ENCODE measurements at regions not wholly inside any gene's neighbourhood (a gene's known extent, or its start where the extent isn't known, plus 50 kb on each side); places are given as distances from the start of the nearest gene placed in this dataset.

DNA sequence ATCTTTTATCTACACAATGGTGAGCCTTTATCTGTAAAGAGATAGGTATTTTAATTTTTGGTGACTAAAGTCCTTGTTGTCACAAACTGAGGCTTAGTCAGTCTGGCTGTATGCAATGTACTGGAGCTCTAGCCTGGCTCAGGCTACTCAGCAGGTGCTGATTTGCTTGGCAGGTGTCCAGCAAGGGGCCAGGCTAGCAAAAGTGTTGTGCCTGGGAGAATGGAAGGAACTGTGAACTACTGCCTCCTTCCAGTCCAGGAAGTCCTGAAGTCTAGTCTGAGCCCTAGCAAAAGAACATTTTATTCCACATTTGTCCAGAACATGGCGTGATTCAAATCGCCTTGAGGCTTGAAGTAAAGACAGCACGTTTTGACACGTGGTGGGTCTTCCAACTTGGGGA is 260.5 kb downstream of the CCDC85A start:
- no peak for DNase-seq
- H3K27me3 Mint-ChIP-seq (ENCODE audit: insufficient read depth), result no peaks in the 10 kb centered on the region
- peaks cover 33% of the 10 kb centered on the region for H3K4me1 Mint-ChIP-seq (ENCODE audit: low read depth)
- H3K9me3 Mint-ChIP-seq, result peaks cover 4% of the 10 kb centered on the region; the same call in 1 of the 2 replicates
- TF ChIP-seq, protein P1, sequence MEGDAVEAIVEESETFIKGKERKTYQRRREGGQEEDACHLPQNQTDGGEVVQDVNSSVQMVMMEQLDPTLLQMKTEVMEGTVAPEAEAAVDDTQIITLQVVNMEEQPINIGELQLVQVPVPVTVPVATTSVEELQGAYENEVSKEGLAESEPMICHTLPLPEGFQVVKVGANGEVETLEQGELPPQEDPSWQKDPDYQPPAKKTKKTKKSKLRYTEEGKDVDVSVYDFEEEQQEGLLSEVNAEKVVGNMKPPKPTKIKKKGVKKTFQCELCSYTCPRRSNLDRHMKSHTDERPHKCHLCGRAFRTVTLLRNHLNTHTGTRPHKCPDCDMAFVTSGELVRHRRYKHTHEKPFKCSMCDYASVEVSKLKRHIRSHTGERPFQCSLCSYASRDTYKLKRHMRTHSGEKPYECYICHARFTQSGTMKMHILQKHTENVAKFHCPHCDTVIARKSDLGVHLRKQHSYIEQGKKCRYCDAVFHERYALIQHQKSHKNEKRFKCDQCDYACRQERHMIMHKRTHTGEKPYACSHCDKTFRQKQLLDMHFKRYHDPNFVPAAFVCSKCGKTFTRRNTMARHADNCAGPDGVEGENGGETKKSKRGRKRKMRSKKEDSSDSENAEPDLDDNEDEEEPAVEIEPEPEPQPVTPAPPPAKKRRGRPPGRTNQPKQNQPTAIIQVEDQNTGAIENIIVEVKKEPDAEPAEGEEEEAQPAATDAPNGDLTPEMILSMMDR (IDR thresholded peaks at IDR 0.05), result no peak
- H3K36me3 Mint-ChIP-seq (ENCODE audit: low read depth), result no peaks in the 10 kb centered on the region; the same call in 1 of the 2 replicates
- no peak overlapping the region for H3K27ac Mint-ChIP-seq
- no peak overlapping the region for H3K4me3 Mint-ChIP-seq

DNA sequence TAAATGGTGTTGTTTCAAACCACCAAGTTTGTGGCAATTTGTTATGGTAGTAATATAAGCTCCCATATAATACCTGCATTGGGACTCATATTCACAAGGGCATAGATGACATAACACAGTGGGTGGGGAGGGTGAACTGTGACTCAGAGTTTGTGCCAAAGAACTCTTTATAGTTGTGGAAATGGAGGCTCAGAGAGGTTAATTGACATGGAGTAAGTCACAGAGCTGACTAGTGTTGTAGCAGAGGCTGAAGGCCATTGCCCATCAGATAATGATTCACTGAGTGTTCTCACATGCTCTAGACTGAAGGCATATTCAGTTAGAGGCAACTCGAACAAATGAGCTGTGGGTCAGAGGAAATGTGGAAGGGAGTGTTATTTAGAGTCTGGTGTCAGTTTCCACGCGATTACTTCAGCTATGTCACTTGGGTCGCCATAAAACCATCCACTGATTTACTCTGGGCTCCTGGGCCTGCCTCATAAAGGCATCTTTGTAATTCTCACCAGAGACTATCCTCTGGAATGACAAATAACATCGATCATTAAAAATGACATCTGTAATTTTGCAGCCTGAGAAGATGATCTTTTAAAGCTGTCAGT is 264.7 kb downstream of the CCDC85A start:
- H3K9me3 Mint-ChIP-seq, result peaks cover 4% of the 10 kb centered on the region; the same call in 1 of the 2 replicates
- peak overlapping the region; percentile 78 for H3K4me3 Mint-ChIP-seq
- H3K36me3 Mint-ChIP-seq (ENCODE audit: low read depth), result peaks cover 6% of the 10 kb centered on the region; the same call in 1 of the 2 replicates
- TF ChIP-seq, protein P1 (IDR thresholded peaks at IDR 0.05), result no peak
- DNase-seq, result peak; percentile 58
- peaks cover 43% of the 10 kb centered on the region for H3K4me1 Mint-ChIP-seq (ENCODE audit: low read depth)
- no peaks in the 10 kb centered on the region for H3K27me3 Mint-ChIP-seq (ENCODE audit: insufficient read depth)
- H3K27ac Mint-ChIP-seq, result peak overlapping the region; percentile 73

DNA sequence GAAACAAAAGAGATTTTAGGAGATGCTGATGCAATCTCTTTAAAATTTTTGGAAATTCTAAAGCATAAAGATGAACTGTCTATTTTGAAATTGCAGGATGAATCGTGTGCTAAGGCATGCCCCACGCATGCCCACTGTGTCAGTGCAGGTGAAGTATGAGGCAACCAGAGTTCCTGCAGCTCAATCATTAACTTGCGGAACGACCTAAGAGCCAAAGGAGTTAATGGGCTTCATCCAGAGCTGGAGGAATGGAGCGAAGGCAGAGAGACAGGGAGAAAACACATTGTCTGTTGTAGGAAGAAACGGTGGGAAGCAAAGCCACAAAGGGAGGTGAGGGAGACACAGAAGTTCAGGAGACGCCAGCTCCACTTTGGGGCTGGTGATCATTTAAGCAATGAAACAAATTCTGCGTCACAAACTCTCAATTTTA is 265.2 kb downstream of the CCDC85A start:
- no peaks in the 10 kb centered on the region for H3K27me3 Mint-ChIP-seq (ENCODE audit: insufficient read depth)
- H3K36me3 Mint-ChIP-seq (ENCODE audit: low read depth), result peaks cover 6% of the 10 kb centered on the region; the same call in 1 of the 2 replicates
- H3K27ac Mint-ChIP-seq, result peak overlapping the region; percentile 73
- no peak for DNase-seq
- TF ChIP-seq, protein P1 (IDR thresholded peaks at IDR 0.05), result no peak
- H3K9me3 Mint-ChIP-seq, result peaks cover 4% of the 10 kb centered on the region; the same call in 1 of the 2 replicates
- peak overlapping the region; percentile 78 for H3K4me3 Mint-ChIP-seq
- H3K4me1 Mint-ChIP-seq (ENCODE audit: low read depth), result peaks cover 43% of the 10 kb centered on the region

DNA sequence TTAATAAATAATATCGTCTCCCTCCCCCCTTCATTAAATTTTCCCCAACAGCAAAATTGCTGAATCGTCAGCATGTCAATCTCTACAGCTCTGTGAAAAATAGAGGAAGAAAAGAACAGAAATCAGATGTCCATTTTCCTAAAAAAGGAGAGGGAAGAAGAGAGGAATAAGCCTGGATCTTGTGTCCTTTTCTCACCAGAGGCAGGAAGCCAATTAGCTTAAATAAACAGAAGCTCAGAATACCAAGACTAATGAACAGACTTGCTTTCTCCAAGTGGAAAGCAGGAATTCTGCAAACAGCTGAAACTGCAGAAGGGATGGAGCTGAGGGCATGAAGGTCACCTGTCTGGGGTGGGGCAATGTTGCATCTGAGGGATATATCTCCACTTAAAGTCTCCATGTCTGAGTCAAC is 265.7 kb downstream of the CCDC85A start:
- H3K27ac Mint-ChIP-seq, result peak overlapping the region; percentile 29; the same call in 1 of the 2 replicates
- no peak for DNase-seq
- TF ChIP-seq, protein P1 (IDR thresholded peaks at IDR 0.05), result no peak
- H3K4me1 Mint-ChIP-seq (ENCODE audit: low read depth), result peaks cover 39% of the 10 kb centered on the region
- H3K9me3 Mint-ChIP-seq, result peaks cover 4% of the 10 kb centered on the region; the same call in 1 of the 2 replicates
- no peak overlapping the region; the same call in 1 of the 2 replicates for H3K4me3 Mint-ChIP-seq
- H3K36me3 Mint-ChIP-seq (ENCODE audit: low read depth), result peaks cover 6% of the 10 kb centered on the region; the same call in 1 of the 2 replicates
- no peaks in the 10 kb centered on the region for H3K27me3 Mint-ChIP-seq (ENCODE audit: insufficient read depth)

DNA sequence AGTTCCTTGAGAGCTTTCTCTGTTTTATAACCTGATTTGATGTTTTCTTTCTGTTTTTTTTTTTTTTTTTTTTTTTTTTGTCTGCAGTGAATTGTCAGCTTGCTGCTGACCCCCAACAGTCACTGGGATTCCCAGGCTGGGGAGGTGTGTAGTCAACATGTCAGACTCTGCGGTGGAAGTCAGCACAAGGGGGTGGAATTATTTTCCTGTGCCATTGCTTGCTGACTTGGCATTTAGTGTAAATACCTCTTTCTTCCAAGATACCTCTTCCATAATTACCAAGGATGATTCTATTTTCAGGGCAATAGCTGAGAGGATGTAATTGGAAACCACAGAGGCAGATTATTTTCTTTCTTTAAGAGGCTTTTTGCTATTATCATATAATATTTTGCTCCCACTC is 266.3 kb downstream of the CCDC85A start:
- H3K4me1 Mint-ChIP-seq (ENCODE audit: low read depth), result peaks cover 38% of the 10 kb centered on the region
- peaks cover 6% of the 10 kb centered on the region; the same call in 1 of the 2 replicates for H3K36me3 Mint-ChIP-seq (ENCODE audit: low read depth)
- no peak overlapping the region for H3K27ac Mint-ChIP-seq
- H3K27me3 Mint-ChIP-seq (ENCODE audit: insufficient read depth), result no peaks in the 10 kb centered on the region
- no peak for DNase-seq
- TF ChIP-seq, protein P1 (IDR thresholded peaks at IDR 0.05), result no peak
- H3K9me3 Mint-ChIP-seq, result peaks cover 4% of the 10 kb centered on the region; the same call in 1 of the 2 replicates
- H3K4me3 Mint-ChIP-seq, result no peak overlapping the region

Data from HFFc6 (cell line).